H1 (cell line): ENCODE measurements at regions not wholly inside any gene's neighbourhood (a gene's known extent, or its start where the extent isn't known, plus 50 kb on each side); places are given as distances from the start of the nearest gene placed in this dataset.

ENCODE experiments used
- CTCF ChIA-PET: fragments of 300-600 bp; sonication (Branson Sonifier 250); formaldehyde crosslinking; loops from one replicate; lab custom pipeline; 2021; ENCODE audit not compliant: partially characterized antibody; lab: Charles Lee
- POLR2A ChIA-PET: fragments of 300-600 bp; sonication (Branson Sonifier 250); formaldehyde crosslinking; loops from one replicate; lab custom pipeline; 2021; ENCODE audit warnings: inconsistent platforms; ENCODE audit not compliant: partially characterized antibody; lab: Charles Lee
- DNase-seq, 2 experiments: peaks; one replicate each; pipeline versions ENCODE4 v3.0.0 to v3.0.0-alpha.2; 2010 to 2022; ENCODE audit warnings: low spot score in 2 of 2, low read depth in 1 of 2, mixed read lengths in 1 of 2
- FAIRE-seq: peaks from 2 replicates; lab custom pipeline; 2011; peaks lifted over from hg19 to GRCh38; lab: Jason Lieb, UNC
- H2AFZ ChIP-seq: 2 replicates; pipeline ENCODE4 v1.8.1; 2012; ENCODE audit warnings: low read length, inconsistent platforms
- H2AK5ac ChIP-seq: 2 replicates; pipeline ENCODE4 v1.6.1; 2013; ENCODE audit warnings: low read depth, low read length
- H2BK120ac ChIP-seq: replicated peaks from 2 replicates; pipeline ENCODE3; 2013; ENCODE audit warnings: low read depth, low read length, inconsistent platforms
- H2BK12ac ChIP-seq: 2 replicates; pipeline ENCODE4 v1.6.1; 2013; ENCODE audit warnings: low read depth, low read length
- H2BK15ac ChIP-seq: 2 replicates; pipeline ENCODE4 v1.6.1; 2013; ENCODE audit warnings: low read length
- H2BK20ac ChIP-seq: 2 replicates; pipeline ENCODE4 v1.6.1; 2013; ENCODE audit warnings: low read length
- H2BK5ac ChIP-seq: 2 replicates; pipeline ENCODE4 v1.6.1; 2013; ENCODE audit warnings: low read depth, low read length
- H3K14ac ChIP-seq: 2 replicates; pipeline ENCODE4 v1.6.1; 2013; ENCODE audit warnings: inconsistent platforms; ENCODE audit not compliant: insufficient read length
- H3K18ac ChIP-seq: 2 replicates; pipeline ENCODE4 v1.6.1; 2013; ENCODE audit warnings: low read length; ENCODE audit errors: extremely low read depth
- H3K23ac ChIP-seq: 2 replicates; pipeline ENCODE4 v1.6.1; 2013; ENCODE audit warnings: inconsistent platforms; ENCODE audit not compliant: insufficient read length
- H3K23me2 ChIP-seq: 2 replicates; pipeline ENCODE4 v1.6.1; 2013; ENCODE audit warnings: low read depth, low read length
- H3K27ac ChIP-seq: 2 replicates; pipeline ENCODE4 v1.6.1; 2011; ENCODE audit warnings: low read depth, low read length, inconsistent platforms
- H3K27me3 ChIP-seq, 4 experiments: replicated peaks in 1 of 4; 1 replicate in 1 of 4; 2 replicates in 3 of 4; pipeline versions ENCODE4 v1.6.1 to v1.8.1; 2011 to 2013; ENCODE audit warnings: low read length in 3 of 4, mild to moderate bottlenecking in 3 of 4, inconsistent platforms in 2 of 4, mixed read lengths in 2 of 4, moderate library complexity in 1 of 4; ENCODE audit not compliant: control insufficient read depth in 3 of 4, insufficient read depth in 3 of 4; ENCODE audit errors: extremely low read depth in 1 of 4
- H3K36me3 ChIP-seq, 4 experiments: 2 replicates each; pipeline versions ENCODE4 v1.6.1 to v1.8.1; 2011 to 2013; ENCODE audit warnings: mild to moderate bottlenecking in 4 of 4, low read length in 3 of 4, moderate library complexity in 2 of 4, control low read depth in 1 of 4, inconsistent platforms in 1 of 4; ENCODE audit not compliant: insufficient read depth in 4 of 4, control insufficient read depth in 2 of 4
- H3K4ac ChIP-seq: replicated peaks from 2 replicates; pipeline ENCODE3; 2013; ENCODE audit warnings: low read length, low read depth, mixed read lengths, inconsistent platforms; ENCODE audit not compliant: insufficient read length
- H3K4me1 ChIP-seq, 4 experiments: replicated peaks in 1 of 4; 1 replicate in 1 of 4; 2 replicates in 3 of 4; pipeline versions ENCODE4 v1.6.1 to v1.8.1; 2011 to 2013; ENCODE audit warnings: low read length in 3 of 4, inconsistent platforms in 2 of 4, mixed read lengths in 1 of 4; ENCODE audit not compliant: insufficient read depth in 4 of 4, control insufficient read depth in 3 of 4
- H3K4me2 ChIP-seq, 2 experiments: 2 replicates each; pipeline versions ENCODE4 v1.6.1 to v1.8.1; 2011 to 2013; ENCODE audit warnings: low read depth in 2 of 2, low read length in 2 of 2, control low read depth in 1 of 2, inconsistent platforms in 1 of 2, mild to moderate bottlenecking in 1 of 2; ENCODE audit not compliant: insufficient read depth in 1 of 2
- H3K4me3 ChIP-seq, 4 experiments: fragments of 200-600, 300-600 bp in 1 of 4; sonication (generic), shearing (Covaris generic), sonication (Bioruptor Twin) in 1 of 4; 2 replicates each; pipeline versions ENCODE4 v1.5.1 to v1.8.1; 2011 to 2016; ENCODE audit warnings: low read length in 4 of 4, low read depth in 3 of 4, control low read depth in 2 of 4, inconsistent platforms in 2 of 4, mild to moderate bottlenecking in 2 of 4, mixed read lengths in 1 of 4, moderate library complexity in 1 of 4; ENCODE audit not compliant: insufficient read depth in 2 of 4; ENCODE audit errors: extremely low read depth in 1 of 4
- H3K56ac ChIP-seq: replicated peaks from 2 replicates; pipeline ENCODE3; 2013; ENCODE audit warnings: low read depth, mild to moderate bottlenecking, mixed read lengths, low read length, inconsistent platforms; ENCODE audit not compliant: insufficient read length
- H3K79me1 ChIP-seq: 2 replicates; pipeline ENCODE4 v1.6.1; 2013; ENCODE audit warnings: low read depth, low read length, control low read depth
- H3K79me2 ChIP-seq, 2 experiments: 2 replicates each; pipeline versions ENCODE4 v1.6.1 to v1.8.1; 2012 to 2013; ENCODE audit warnings: low read length in 2 of 2, mild to moderate bottlenecking in 2 of 2, inconsistent platforms in 1 of 2; ENCODE audit not compliant: insufficient read depth in 2 of 2, control insufficient read depth in 1 of 2
- H3K9ac ChIP-seq, 4 experiments: replicated peaks in 1 of 4; 1 replicate in 1 of 4; 2 replicates in 3 of 4; pipeline versions ENCODE4 v1.6.1 to v1.8.1; 2011 to 2013; ENCODE audit warnings: low read depth in 3 of 4, low read length in 3 of 4, control low read depth in 2 of 4, mild to moderate bottlenecking in 2 of 4, moderate library complexity in 2 of 4, inconsistent platforms in 1 of 4; ENCODE audit errors: extremely low read depth in 1 of 4
- H3K9me3 ChIP-seq, 2 experiments: 2 replicates each; pipeline versions ENCODE4 v1.6.1 to v1.8.1; 2012 to 2013; ENCODE audit warnings: mild to moderate bottlenecking in 2 of 2, moderate library complexity in 2 of 2, control low read depth in 1 of 2, inconsistent platforms in 1 of 2, low read depth in 1 of 2, low read length in 1 of 2, mixed read lengths in 1 of 2; ENCODE audit not compliant: insufficient read depth in 2 of 2
- H4K20me1 ChIP-seq, 2 experiments: replicated peaks in 1 of 2; 2 replicates each; pipeline versions ENCODE3 to v1.8.1; 2011 to 2013; ENCODE audit warnings: inconsistent platforms in 2 of 2, low read length in 2 of 2, mild to moderate bottlenecking in 1 of 2; ENCODE audit not compliant: insufficient read depth in 2 of 2, control insufficient read depth in 1 of 2
- H4K5ac ChIP-seq: 2 replicates; pipeline ENCODE4 v1.6.1; 2013; ENCODE audit warnings: low read length, low read depth, mixed read lengths, inconsistent platforms; ENCODE audit not compliant: insufficient read length
- H4K8ac ChIP-seq: 2 replicates; pipeline ENCODE4 v1.8.0; 2013; ENCODE audit warnings: mild to moderate bottlenecking, moderate library complexity, low read length, inconsistent platforms; ENCODE audit not compliant: insufficient read depth; ENCODE audit errors: extremely low read depth
- H4K91ac ChIP-seq: replicated peaks from 2 replicates; pipeline ENCODE3; 2013; ENCODE audit warnings: low read length, mixed read lengths, inconsistent platforms; ENCODE audit not compliant: insufficient read length
- ASH2L ChIP-seq: fragments of 200-600, 300-600 bp; sonication (generic); IDR thresholded peaks from one replicate; pipeline ENCODE4 v1.7.1; 2017; ENCODE audit warnings: low read length
- BCL11A ChIP-seq, 2 experiments: IDR thresholded peaks; one replicate each; pipeline ENCODE4 v1.6.1; 2011; ENCODE audit warnings: low read depth in 2 of 2, low read length in 2 of 2, mild to moderate bottlenecking in 2 of 2
- BRCA1 ChIP-seq: IDR thresholded peaks from 2 replicates; pipeline ENCODE4 v1.6.1; 2012; ENCODE audit warnings: low read depth, low read length, improper control_type of control experiment
- CBX5 ChIP-seq: fragments of 300-800, 300-1000 bp; sonication (generic); IDR thresholded peaks from 2 replicates; pipeline ENCODE4 v1.7.1; 2016; ENCODE audit warnings: antibody characterized with exemption, low read length, low read depth
- CREB1 ChIP-seq: IDR thresholded peaks from 2 replicates; pipeline ENCODE4 v1.6.1; 2012; ENCODE audit warnings: inconsistent platforms
- FOSL1 ChIP-seq: IDR thresholded peaks from 2 replicates; pipeline ENCODE4 v1.6.1; 2011; ENCODE audit warnings: mild to moderate bottlenecking, low read depth, low read length, moderate library complexity; ENCODE audit not compliant: insufficient read depth
- HDAC6 ChIP-seq: IDR thresholded peaks from one replicate; pipeline ENCODE4 v1.7.1; 2012; ENCODE audit warnings: low read depth, mild to moderate bottlenecking, inconsistent platforms, low read length, moderate library complexity
- JUND ChIP-seq: IDR thresholded peaks from 2 replicates; pipeline ENCODE4 v1.6.1; 2011; ENCODE audit warnings: mild to moderate bottlenecking, improper control_type of control experiment, low read length
- POLR2A ChIP-seq, 2 experiments: IDR thresholded peaks; 1 replicate in 1 of 2; 2 replicates in 1 of 2; pipeline ENCODE4 v1.6.1; 2011; ENCODE audit warnings: low read depth in 2 of 2, low read length in 2 of 2, mild to moderate bottlenecking in 2 of 2; ENCODE audit errors: control extremely low read depth in 1 of 2
- SP4 ChIP-seq: IDR thresholded peaks from 2 replicates; pipeline ENCODE4 v1.6.1; 2012; ENCODE audit warnings: low read length, inconsistent platforms
- SUZ12 ChIP-seq: fragments of 200-600 bp; sonication (generic); IDR thresholded peaks from 2 replicates; pipeline ENCODE4 v1.6.1; 2012; ENCODE audit warnings: mild to moderate bottlenecking, inconsistent platforms, low read length, moderate library complexity, mixed read lengths
- YY1 ChIP-seq: IDR thresholded peaks from 2 replicates; pipeline ENCODE4 v1.6.1; 2011; ENCODE audit warnings: low read depth, mild to moderate bottlenecking, low read length
- ZNF274 ChIP-seq: IDR thresholded peaks from 2 replicates; pipeline ENCODE4 v1.7.0; 2012; ENCODE audit warnings: low read length, borderline replicate concordance; ENCODE audit errors: extremely low read depth
- WGBS, 2 experiments: shearing (Covaris generic) in 1 of 2; methylation state at CpG; one replicate each; pipeline versions ENCODE4 v1.1.6 to v1.1.7; 2013 to 2015; ENCODE audit warnings: low lambda C conversion rate in 2 of 2, mixed read lengths in 2 of 2, inconsistent platforms in 1 of 2, low coverage in 1 of 2, missing lambda C conversion rate in 1 of 2; ENCODE audit not compliant: insufficient replicate concordance in 2 of 2, insufficient coverage in 1 of 2, insufficient read length in 1 of 2; ENCODE audit errors: extremely low coverage in 1 of 2, missing lambda C conversion rate in 1 of 2; 5-methylcytosine and 5-hydroxymethylcytosine counted together

GRCh38 chr2:77746780-77747179 is 224.6 kb upstream of the LRRTM4 start:
- no peaks in the 10 kb centered on the region for H3K79me2 ChIP-seq
- no peak overlapping the region for H4K91ac ChIP-seq
- H3K4me3 ChIP-seq = no peak overlapping the region
- H3K9ac ChIP-seq = no peak overlapping the region
- H2BK5ac ChIP-seq = no peak overlapping the region
- H2AK5ac ChIP-seq = no peak overlapping the region
- no peak overlapping the region for H3K27ac ChIP-seq
- H3K4me1 ChIP-seq = no peaks in the 10 kb centered on the region
- no peak overlapping the region for H2BK12ac ChIP-seq
- FAIRE-seq = no peak
- no peak overlapping the region for H3K56ac ChIP-seq
- no peaks in the 10 kb centered on the region for H3K27me3 ChIP-seq
- H4K8ac ChIP-seq = no peak overlapping the region
- no peak overlapping the region for H3K4me2 ChIP-seq
- no peaks in the 10 kb centered on the region for H3K79me1 ChIP-seq
- no peak overlapping the region for H2AFZ ChIP-seq
- no peak for DNase-seq
- ChIA-PET POLR2A (no interaction called here), CTCF (no interaction called here)
- no peak overlapping the region for H3K18ac ChIP-seq
- H3K9me3 ChIP-seq = peaks cover 0 to 2% of the 10 kb centered on the region in 2 experiments; a peak in 1 of 4 replicates
- H4K5ac ChIP-seq = no peak overlapping the region
- H3K36me3 ChIP-seq = no peaks in the 10 kb centered on the region
- H3K23ac ChIP-seq = no peak overlapping the region
- no peak overlapping the region for H2BK120ac ChIP-seq
- H2BK15ac ChIP-seq = no peak overlapping the region
- no peaks in the 10 kb centered on the region for H3K23me2 ChIP-seq
- 94% methylated on average over 2 of the region's 2 CpGs; no CpG with 5 or more reads in 1 of the 2 experiments for WGBS, 2 experiments
- H2BK20ac ChIP-seq = no peak overlapping the region
- TF ChIP-seq FOSL1 (no peak), YY1 (no peak), CBX5 (no peak), BCL11A (IDR thresholded peaks at IDR 0.05; ENCODE audit: low read depth in 2 of 2, low read length in 2 of 2) (no peak), SP4 (no peak), POLR2A (IDR thresholded peaks at IDR 0.05; ENCODE audit: control extremely low read depth in 1 of 2, low read depth in 2 of 2, low read length in 2 of 2) (no peak), JUND (no peak), CREB1 (no peak), HDAC6 (no peak), BRCA1 (no peak), SUZ12 (no peak), ZNF274 (no peak), ASH2L (no peak)
- no peak overlapping the region for H3K4ac ChIP-seq
- H4K20me1 ChIP-seq = no peaks in the 10 kb centered on the region
- H3K14ac ChIP-seq = no peak overlapping the region
